ENCODE measurements at regions not wholly inside any gene's neighbourhood (a gene's known extent, or its start where the extent isn't known, plus 50 kb on each side); places are given as distances from the start of the nearest gene placed in this dataset.
"Not testable (repeated sequence)": the region's sequence is repeated elsewhere in the genome, so short reads cannot be mapped to it uniquely, and the experiment has no call there.

DNA sequence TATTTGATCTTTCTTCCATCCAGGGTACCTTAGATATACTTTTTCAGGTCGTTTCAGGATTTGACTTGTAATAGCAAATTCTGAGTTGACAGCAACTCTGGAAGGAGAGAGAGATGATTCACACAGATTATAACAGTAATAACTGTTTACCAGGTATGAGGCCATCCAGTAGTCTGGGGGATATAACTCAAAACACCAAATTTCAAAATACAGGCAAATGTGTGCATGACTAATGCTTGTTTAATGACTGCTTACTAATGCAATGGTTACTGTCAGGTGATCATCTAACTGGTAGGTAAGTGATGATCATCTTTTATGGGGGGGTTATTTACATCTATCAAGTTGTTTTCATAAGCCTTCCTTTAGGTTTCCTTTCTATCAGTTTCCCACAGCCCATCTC lies 412.3 kb downstream of the MAT2B start:
- no peak overlapping the region for H2AFZ ChIP-seq (ENCODE audit: low read length)
- H4K20me1 ChIP-seq (ENCODE audit: insufficient read depth, low read length) = no peaks in the 10 kb centered on the region
- no peaks in the 10 kb centered on the region for H3K9me2 ChIP-seq (ENCODE audit: low read depth, low read length)
- H3K27me3 ChIP-seq (ENCODE audit: insufficient read depth, low read length) = no peaks in the 10 kb centered on the region
- peaks cover 51% of the 10 kb centered on the region for H3K4me1 ChIP-seq (ENCODE audit: insufficient read depth, low read length, severe bottlenecking)
- H3K4me3 ChIP-seq (ENCODE audit: low read depth, low read length, poor library complexity, severe bottlenecking) = no peak overlapping the region
- H3K27ac ChIP-seq (ENCODE audit: low read depth, low read length, poor library complexity, severe bottlenecking) = peak overlapping the region; percentile 98
- H3K79me2 ChIP-seq (ENCODE audit: insufficient read depth, low read length) = no peaks in the 10 kb centered on the region
- H3F3A ChIP-seq (ENCODE audit: insufficient read depth, low read length) = 0 out of 2 replicates have a peak, but pooled peaks cover 4% of the 10 kb centered on the region
- H3K36me3 ChIP-seq (ENCODE audit: insufficient read depth, low read length) = no peaks in the 10 kb centered on the region; the same call in 1 of the 2 replicates
- peaks cover 2% of the 10 kb centered on the region; the same call in 1 of the 2 replicates for H3K9me3 ChIP-seq (ENCODE audit: low read length)
- no peak overlapping the region for H3K9ac ChIP-seq (ENCODE audit: low read length)
- TF ChIP-seq EZH2 (IDR thresholded peaks at IDR 0.05; ENCODE audit: borderline replicate concordance, low read length) (no peak), CTCF (IDR thresholded peaks at IDR 0.05; ENCODE audit: low read length) (no peak)
- H3K4me2 ChIP-seq (ENCODE audit: low read length) = no peak overlapping the region

DNA sequence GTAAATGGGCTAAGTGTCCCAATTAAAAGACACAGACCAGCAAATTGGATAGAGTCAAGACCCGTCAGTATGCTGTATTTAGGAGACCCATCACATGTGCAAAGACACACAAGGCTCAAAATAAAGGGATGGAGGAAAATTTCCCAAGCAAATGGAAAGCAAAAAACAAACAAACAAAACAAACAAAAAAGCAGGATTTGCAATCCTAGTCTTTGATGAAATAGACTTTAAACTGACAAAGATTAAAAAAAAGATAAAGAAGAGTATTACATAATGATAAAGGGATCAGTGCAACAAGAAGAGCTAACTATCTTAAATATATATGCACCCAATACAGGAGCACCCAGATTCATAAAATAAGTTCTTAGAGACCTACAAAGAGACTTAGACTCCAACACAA lies 429.6 kb downstream of the MAT2B start:
- not testable (repeated sequence) for H3K9me2 ChIP-seq (ENCODE audit: low read depth, low read length); H3K4me1 ChIP-seq (ENCODE audit: insufficient read depth, low read length, severe bottlenecking); H3F3A ChIP-seq (ENCODE audit: insufficient read depth, low read length); H3K27ac ChIP-seq (ENCODE audit: low read depth, low read length, poor library complexity, severe bottlenecking); H3K4me2 ChIP-seq (ENCODE audit: low read length); H3K9ac ChIP-seq (ENCODE audit: low read length); H3K4me3 ChIP-seq (ENCODE audit: low read depth, low read length, poor library complexity, severe bottlenecking); H3K9me3 ChIP-seq (ENCODE audit: low read length); H3K36me3 ChIP-seq (ENCODE audit: insufficient read depth, low read length); H2AFZ ChIP-seq (ENCODE audit: low read length); H4K20me1 ChIP-seq (ENCODE audit: insufficient read depth, low read length); H3K27me3 ChIP-seq (ENCODE audit: insufficient read depth, low read length); H3K79me2 ChIP-seq (ENCODE audit: insufficient read depth, low read length)

- no peaks in the 10 kb centered on the region for H3K9me2 ChIP-seq (ENCODE audit: low read depth, low read length)
- no peak overlapping the region for H3K4me3 ChIP-seq (ENCODE audit: low read depth, low read length, poor library complexity, severe bottlenecking)
- no peaks in the 10 kb centered on the region for H3K9me3 ChIP-seq (ENCODE audit: low read length)
- peaks cover 9% of the 10 kb centered on the region for H3K4me1 ChIP-seq (ENCODE audit: insufficient read depth, low read length, severe bottlenecking)
- H4K20me1 ChIP-seq (ENCODE audit: insufficient read depth, low read length) = no peaks in the 10 kb centered on the region
- H3K79me2 ChIP-seq (ENCODE audit: insufficient read depth, low read length) = no peaks in the 10 kb centered on the region
- no peak overlapping the region for H3K4me2 ChIP-seq (ENCODE audit: low read length)
- H3K27ac ChIP-seq (ENCODE audit: low read depth, low read length, poor library complexity, severe bottlenecking) = no peak overlapping the region
- no peak overlapping the region for H3K9ac ChIP-seq (ENCODE audit: low read length)
- no peaks in the 10 kb centered on the region for H3K27me3 ChIP-seq (ENCODE audit: insufficient read depth, low read length)
- TF ChIP-seq EZH2 (IDR thresholded peaks at IDR 0.05; ENCODE audit: borderline replicate concordance, low read length) (no peak), CTCF (IDR thresholded peaks at IDR 0.05; ENCODE audit: low read length) (no peak)
- no peaks in the 10 kb centered on the region for H3K36me3 ChIP-seq (ENCODE audit: insufficient read depth, low read length)
- no peak overlapping the region for H2AFZ ChIP-seq (ENCODE audit: low read length)
- no peaks in the 10 kb centered on the region for H3F3A ChIP-seq (ENCODE audit: insufficient read depth, low read length)
Measured at GRCh38 chr5:163938595-163938994, 433.2 kb downstream of the MAT2B start.

DNA sequence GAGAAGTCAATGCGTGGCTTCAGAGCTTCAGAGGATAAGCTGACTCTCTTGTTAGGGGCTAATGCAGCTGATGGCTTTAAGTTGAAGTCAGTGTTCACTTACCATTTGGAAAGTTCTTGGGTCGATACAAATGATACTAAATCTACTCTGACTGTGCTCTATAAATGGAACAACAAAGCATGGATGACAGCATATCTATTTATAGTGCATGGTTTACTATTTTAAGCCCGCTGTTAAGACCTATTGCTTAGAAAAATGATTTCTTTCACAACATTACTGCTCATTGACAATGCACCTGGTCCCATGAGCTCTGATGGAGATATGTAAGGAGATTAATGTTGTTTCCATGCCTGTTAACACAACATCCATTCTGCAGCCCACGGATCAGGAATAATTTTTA lies 435.7 kb downstream of the MAT2B start:
- H3K27ac ChIP-seq (ENCODE audit: low read depth, low read length, poor library complexity, severe bottlenecking) = no peak overlapping the region

More for the DNA sequence above, 435.7 kb downstream of the MAT2B start:
- TF ChIP-seq EZH2 (IDR thresholded peaks at IDR 0.05; ENCODE audit: borderline replicate concordance, low read length) = no peak
- no peak for TF ChIP-seq CTCF (IDR thresholded peaks at IDR 0.05; ENCODE audit: low read length)
- no peak overlapping the region for H3K4me3 ChIP-seq (ENCODE audit: low read depth, low read length, poor library complexity, severe bottlenecking)
- H3K27me3 ChIP-seq (ENCODE audit: insufficient read depth, low read length) = no peaks in the 10 kb centered on the region
- no peak overlapping the region for H2AFZ ChIP-seq (ENCODE audit: low read length)
- H3K4me1 ChIP-seq (ENCODE audit: insufficient read depth, low read length, severe bottlenecking) = peaks cover 9% of the 10 kb centered on the region
- H3K36me3 ChIP-seq (ENCODE audit: insufficient read depth, low read length) = no peaks in the 10 kb centered on the region
- no peaks in the 10 kb centered on the region for H4K20me1 ChIP-seq (ENCODE audit: insufficient read depth, low read length)
- H3K9ac ChIP-seq (ENCODE audit: low read length) = no peak overlapping the region
- H3K79me2 ChIP-seq (ENCODE audit: insufficient read depth, low read length) = no peaks in the 10 kb centered on the region
- no peaks in the 10 kb centered on the region for H3K9me3 ChIP-seq (ENCODE audit: low read length)
- no peaks in the 10 kb centered on the region for H3F3A ChIP-seq (ENCODE audit: insufficient read depth, low read length)
- H3K9me2 ChIP-seq (ENCODE audit: low read depth, low read length) = no peaks in the 10 kb centered on the region
- H3K4me2 ChIP-seq (ENCODE audit: low read length) = no peak overlapping the region
